Neural crest cell (in vitro differentiated cells): ENCODE measurements at regions not wholly inside any gene's neighbourhood (a gene's known extent, or its start where the extent isn't known, plus 50 kb on each side); places are given as distances from the start of the nearest gene placed in this dataset.

ENCODE experiments used
- DNase-seq: peaks from one replicate; pipeline ENCODE4 v3.0.0; 2021; ENCODE audit warnings: low read depth, mixed read lengths, low spot score
- H3K27ac Mint-ChIP-seq: one replicate; pipeline ENCODE4 v1.8.0; 2021; ENCODE audit warnings: mild to moderate bottlenecking, mixed read lengths; ENCODE audit not compliant: unreplicated experiment
- H3K27me3 Mint-ChIP-seq: 2 replicates; pipeline ENCODE4 v1.8.0; 2021; ENCODE audit warnings: low read depth, mild to moderate bottlenecking, mixed read lengths
- H3K36me3 Mint-ChIP-seq: 2 replicates; pipeline ENCODE4 v1.8.0; 2021; ENCODE audit warnings: low read depth, mild to moderate bottlenecking, mixed read lengths
- H3K4me1 Mint-ChIP-seq: 2 replicates; pipeline ENCODE4 v1.8.0; 2021; ENCODE audit warnings: mixed read lengths
- H3K4me3 Mint-ChIP-seq: one replicate; pipeline ENCODE4 v1.8.0; 2021; ENCODE audit warnings: mild to moderate bottlenecking, mixed read lengths
- H3K9me3 Mint-ChIP-seq: 2 replicates; pipeline ENCODE4 v1.8.0; 2021; ENCODE audit warnings: mixed read lengths
- TF ChIP-seq, protein P1 (sequence below): fragments of 200-600 bp; sonication (generic); conservative IDR thresholded peaks from 2 replicates; pipeline ENCODE4 v1.5.0; 2021; ENCODE audit warnings: antibody characterized with exemption, mild to moderate bottlenecking

DNA sequence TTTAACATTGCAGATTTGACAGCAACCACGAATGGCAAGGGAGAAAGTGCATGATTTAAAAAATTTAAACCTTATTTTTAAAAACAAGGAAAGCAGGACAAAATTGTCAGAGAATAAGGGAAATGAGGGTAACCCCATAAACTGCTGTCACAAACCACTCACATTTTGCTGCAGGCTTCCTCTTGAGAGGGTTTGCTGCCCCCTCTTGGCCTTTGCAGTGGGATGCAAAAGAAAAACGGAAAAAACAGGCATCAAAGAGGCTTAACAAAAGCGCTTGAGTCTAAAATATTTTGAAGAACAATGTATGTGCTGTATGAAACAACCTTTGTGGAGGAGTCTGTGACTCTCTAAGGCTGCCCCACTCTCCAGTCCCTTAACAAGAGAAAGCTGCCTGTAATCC, 91.6 kb downstream of the TMX3 start:
- no peaks in the 10 kb centered on the region for H3K36me3 Mint-ChIP-seq
- no peaks in the 10 kb centered on the region for H3K27me3 Mint-ChIP-seq
- no peak overlapping the region for H3K4me3 Mint-ChIP-seq
- H3K9me3 Mint-ChIP-seq: no peaks in the 10 kb centered on the region
- no peak overlapping the region for H3K27ac Mint-ChIP-seq
- peak; percentile 55 for DNase-seq
- H3K4me1 Mint-ChIP-seq: no peaks in the 10 kb centered on the region
- TF ChIP-seq, protein P1, sequence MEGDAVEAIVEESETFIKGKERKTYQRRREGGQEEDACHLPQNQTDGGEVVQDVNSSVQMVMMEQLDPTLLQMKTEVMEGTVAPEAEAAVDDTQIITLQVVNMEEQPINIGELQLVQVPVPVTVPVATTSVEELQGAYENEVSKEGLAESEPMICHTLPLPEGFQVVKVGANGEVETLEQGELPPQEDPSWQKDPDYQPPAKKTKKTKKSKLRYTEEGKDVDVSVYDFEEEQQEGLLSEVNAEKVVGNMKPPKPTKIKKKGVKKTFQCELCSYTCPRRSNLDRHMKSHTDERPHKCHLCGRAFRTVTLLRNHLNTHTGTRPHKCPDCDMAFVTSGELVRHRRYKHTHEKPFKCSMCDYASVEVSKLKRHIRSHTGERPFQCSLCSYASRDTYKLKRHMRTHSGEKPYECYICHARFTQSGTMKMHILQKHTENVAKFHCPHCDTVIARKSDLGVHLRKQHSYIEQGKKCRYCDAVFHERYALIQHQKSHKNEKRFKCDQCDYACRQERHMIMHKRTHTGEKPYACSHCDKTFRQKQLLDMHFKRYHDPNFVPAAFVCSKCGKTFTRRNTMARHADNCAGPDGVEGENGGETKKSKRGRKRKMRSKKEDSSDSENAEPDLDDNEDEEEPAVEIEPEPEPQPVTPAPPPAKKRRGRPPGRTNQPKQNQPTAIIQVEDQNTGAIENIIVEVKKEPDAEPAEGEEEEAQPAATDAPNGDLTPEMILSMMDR: peak; percentile 88

DNA sequence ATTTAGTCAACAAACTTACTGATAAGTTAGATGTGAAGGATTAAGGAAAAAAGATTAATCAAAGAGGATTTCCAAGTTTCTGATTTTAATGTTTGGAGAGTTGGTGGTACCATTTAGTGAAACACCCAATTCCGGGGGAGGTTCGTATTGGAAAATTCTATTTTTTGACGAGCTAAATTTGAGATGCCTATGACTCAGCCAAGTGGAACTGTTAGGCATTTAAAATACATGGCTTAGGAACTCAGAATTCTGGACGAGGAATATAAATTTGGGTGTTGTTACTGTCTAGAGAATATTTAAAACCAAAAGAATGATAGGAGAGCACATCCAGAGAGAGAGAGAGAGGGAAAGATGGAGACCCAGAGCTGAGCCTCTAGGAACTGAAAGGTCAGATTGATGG, 103.6 kb downstream of the TMX3 start:
- Mint-ChIP-seq H3K27ac (no peak overlapping the region), H3K36me3 (no peaks in the 10 kb centered on the region), H3K9me3 (peaks cover 2% of the 10 kb centered on the region), H3K27me3 (no peaks in the 10 kb centered on the region), H3K4me3 (no peak overlapping the region), H3K4me1 (no peaks in the 10 kb centered on the region)
- DNase-seq: no peak
- TF ChIP-seq, protein P1: no peak

DNA sequence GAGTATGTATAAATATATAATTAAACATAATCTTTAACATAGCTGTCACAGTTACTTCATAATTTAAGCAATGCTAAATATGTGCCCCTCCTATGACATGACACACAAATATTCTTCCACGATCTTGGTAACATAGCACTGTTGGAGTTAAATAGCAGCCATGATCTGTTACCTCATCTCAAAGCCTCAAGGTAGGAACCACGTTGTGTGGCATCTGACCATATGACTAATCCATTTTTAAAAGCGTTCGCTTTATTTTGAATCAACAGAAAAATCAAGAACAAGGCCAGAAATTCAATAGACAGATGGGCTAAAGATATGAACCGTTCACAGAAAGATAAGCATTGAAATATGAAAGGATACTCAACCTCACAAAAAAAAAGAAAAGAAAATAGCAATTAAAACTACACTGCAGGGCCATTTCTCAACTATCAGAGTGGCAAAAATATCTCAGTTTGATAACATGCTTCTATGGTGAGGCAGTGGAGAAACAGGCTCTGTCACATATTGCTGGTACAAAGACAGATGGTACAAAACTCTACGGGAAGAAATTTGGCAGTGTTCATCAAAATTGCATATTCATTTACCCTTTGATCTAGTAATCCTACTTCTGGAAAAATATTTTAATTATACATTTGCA, 105.9 kb downstream of the TMX3 start:
- no peak for DNase-seq
- H3K4me1 Mint-ChIP-seq: no peaks in the 10 kb centered on the region

DNA sequence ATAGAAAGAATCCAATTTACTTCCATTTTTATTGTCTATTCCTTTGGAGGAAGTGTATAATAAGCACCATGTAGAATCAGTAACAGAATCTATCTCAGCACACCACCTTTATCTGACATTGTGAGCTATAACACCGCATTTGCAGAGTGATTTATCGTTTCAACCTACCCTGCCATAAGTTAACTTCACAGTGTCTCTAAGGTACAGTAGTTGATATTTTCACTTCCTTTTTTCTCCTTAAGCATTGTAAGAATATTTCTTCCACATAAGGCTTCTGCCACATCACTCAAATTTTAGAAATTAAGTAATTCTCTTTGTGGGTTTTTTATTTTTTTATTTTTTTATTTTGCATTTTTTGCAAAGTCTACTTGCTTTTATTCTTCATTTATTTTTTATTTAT, 107.1 kb downstream of the TMX3 start:
- H3K9me3 Mint-ChIP-seq: peaks cover 2% of the 10 kb centered on the region
- no peaks in the 10 kb centered on the region for H3K4me1 Mint-ChIP-seq
- H3K4me3 Mint-ChIP-seq: no peak overlapping the region
- H3K27ac Mint-ChIP-seq: no peak overlapping the region
- no peaks in the 10 kb centered on the region for H3K27me3 Mint-ChIP-seq
- H3K36me3 Mint-ChIP-seq: no peaks in the 10 kb centered on the region
- TF ChIP-seq, protein P1: no peak
- DNase-seq: no peak

More for the DNA sequence above, 105.9 kb downstream of the TMX3 start:
- Mint-ChIP-seq H3K9me3 (peaks cover 2% of the 10 kb centered on the region), H3K27me3 (no peaks in the 10 kb centered on the region), H3K27ac (no peak overlapping the region), H3K36me3 (no peaks in the 10 kb centered on the region), H3K4me3 (no peak overlapping the region)
- TF ChIP-seq, protein P1: no peak

DNA sequence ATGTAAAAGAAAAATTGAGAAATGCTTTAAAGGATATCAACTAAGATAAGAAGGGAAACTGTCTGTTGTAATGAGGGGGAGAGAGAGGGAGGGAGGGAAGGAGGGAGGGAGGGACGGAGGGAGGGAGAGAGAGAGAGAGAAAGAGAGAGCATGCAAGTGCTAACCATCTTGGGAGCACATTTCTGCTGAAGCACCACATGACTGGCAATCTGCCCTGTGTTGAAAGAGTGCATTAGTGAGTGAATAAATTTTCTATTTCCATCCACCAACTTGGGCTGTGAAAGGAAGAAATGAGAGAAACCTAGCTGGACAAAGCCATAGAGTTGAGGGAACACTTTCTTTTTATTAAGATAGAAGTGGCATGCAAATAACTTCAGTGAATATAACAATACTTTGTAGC, 110.7 kb downstream of the TMX3 start:
- TF ChIP-seq, protein P1: no peak
- H3K27ac Mint-ChIP-seq: no peak overlapping the region
- H3K36me3 Mint-ChIP-seq: no peaks in the 10 kb centered on the region
- no peaks in the 10 kb centered on the region for H3K4me1 Mint-ChIP-seq
- DNase-seq: no peak
- no peak overlapping the region for H3K4me3 Mint-ChIP-seq
- H3K9me3 Mint-ChIP-seq: no peaks in the 10 kb centered on the region
- no peaks in the 10 kb centered on the region for H3K27me3 Mint-ChIP-seq

DNA sequence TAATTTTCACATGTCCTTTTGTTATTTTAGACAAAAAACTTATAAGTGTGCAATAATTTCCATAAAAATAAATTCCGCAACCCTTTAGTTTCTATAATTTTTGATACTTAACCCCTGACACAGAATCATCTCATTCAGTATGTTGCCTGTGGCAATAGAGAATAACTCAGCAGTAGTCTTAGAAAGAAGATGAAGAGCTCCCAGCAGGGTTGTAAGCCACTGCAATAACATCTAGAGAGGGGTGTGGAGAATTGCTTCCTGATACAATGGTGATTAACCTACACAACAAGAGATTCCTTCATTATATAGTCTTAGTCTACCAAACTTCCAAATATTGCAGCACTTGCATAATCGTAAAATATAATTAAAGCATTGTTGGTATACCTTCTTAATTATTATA, 118.9 kb downstream of the TMX3 start:
- Mint-ChIP-seq H3K4me1 (no peaks in the 10 kb centered on the region), H3K27ac (no peak overlapping the region), H3K36me3 (no peaks in the 10 kb centered on the region), H3K4me3 (no peak overlapping the region), H3K9me3 (no peaks in the 10 kb centered on the region), H3K27me3 (no peaks in the 10 kb centered on the region)
- DNase-seq: no peak
- TF ChIP-seq, protein P1: no peak
